GM11168 (cell line): ENCODE measurements at regions not wholly inside any gene's neighbourhood (a gene's known extent, or its start where the extent isn't known, plus 50 kb on each side); places are given as distances from the start of the nearest gene placed in this dataset.
"Not testable (repeated sequence)": the region's sequence is repeated elsewhere in the genome, so short reads cannot be mapped to it uniquely, and the experiment has no call there.

Experiments used
- in situ Hi-C: fragments of 300-500 bp; cut with MboI; formaldehyde crosslinking; loops from one replicate; pipeline ENCODE4 v1.12.0; 2022; ENCODE audit warnings: low sequenced_read_pairs; ENCODE audit not compliant: unreplicated experiment

GRCh38 chr15:79601405-79602086, 169.4 kb downstream of the MINAR1 start:
- in situ Hi-C loops, result no loop called here

- in situ Hi-C loops, result no loop called here
Observed at GRCh38 chr15:79602180-79602579, 170.0 kb downstream of the MINAR1 start.

- in situ Hi-C loops, result no loop called here
Observed at GRCh38 chr15:79602731-79603130, 170.6 kb downstream of the MINAR1 start.

- in situ Hi-C loops, result no loop called here
Observed at GRCh38 chr15:79606831-79607355, 174.8 kb downstream of the MINAR1 start.

GRCh38 chr15:79608066-79608864, 176.1 kb downstream of the MINAR1 start:
- in situ Hi-C loops, result no loop called here

- in situ Hi-C loops, result no loop called here
Observed at GRCh38 chr15:79609506-79609905, 177.4 kb downstream of the MINAR1 start.

GRCh38 chr15:79610021-79610420, 177.9 kb downstream of the MINAR1 start:
- in situ Hi-C loops, result no loop called here

GRCh38 chr15:79615754-79616153, 183.6 kb downstream of the MINAR1 start:
- in situ Hi-C loops, result no loop called here

- in situ Hi-C loops, result no loop called here
Observed at GRCh38 chr15:79617071-79617470, 184.9 kb downstream of the MINAR1 start.

GRCh38 chr15:79620112-79620857, 188.1 kb downstream of the MINAR1 start:
- in situ Hi-C loops, result no loop called here

- in situ Hi-C loops, result not testable (repeated sequence)
Observed at GRCh38 chr15:79621805-79622204, 189.7 kb downstream of the MINAR1 start.

GRCh38 chr15:79623488-79623887, 191.4 kb downstream of the MINAR1 start:
- in situ Hi-C loops, result no loop called here

- in situ Hi-C loops, result no loop called here
Observed at GRCh38 chr15:79629687-79630086, 197.6 kb downstream of the MINAR1 start.

GRCh38 chr15:79632457-79632856, 200.3 kb downstream of the MINAR1 start:
- in situ Hi-C loops, result no loop called here

GRCh38 chr15:79635149-79635771, 203.1 kb downstream of the MINAR1 start:
- in situ Hi-C loops, result no loop called here

GRCh38 chr15:79635897-79636561, 203.9 kb downstream of the MINAR1 start:
- in situ Hi-C loops, result no loop called here

GRCh38 chr15:79640206-79640605, 208.1 kb downstream of the MINAR1 start:
- in situ Hi-C loops, result no loop called here

GRCh38 chr15:79641841-79642240, 209.7 kb downstream of the MINAR1 start:
- in situ Hi-C loops, result no loop called here

GRCh38 chr15:79643393-79643792, 211.3 kb downstream of the MINAR1 start:
- in situ Hi-C loops, result no loop called here

GRCh38 chr15:79644091-79644490, 212.0 kb downstream of the MINAR1 start:
- in situ Hi-C loops, result no loop called here
